Fibroblast of pulmonary artery (primary cell): ENCODE measurements at regions not wholly inside any gene's neighbourhood (a gene's known extent, or its start where the extent isn't known, plus 50 kb on each side); places are given as distances from the start of the nearest gene placed in this dataset.
A peak's percentile ranks its signal among the peaks of the same experiment; 100 is the strongest.

Experiments
- DNase-seq: peaks from one replicate; pipeline ENCODE4 v3.0.0-alpha.2; 2010; ENCODE audit warnings: low read depth
- H3K4me3 ChIP-seq: replicated peaks from 2 replicates; pipeline ENCODE4 v1.5.1; 2011; ENCODE audit warnings: low read depth, mild to moderate bottlenecking, control low read depth, low read length, moderate library complexity
- TF ChIP-seq, protein P1 (sequence below): IDR thresholded peaks from 2 replicates; pipeline ENCODE4 v1.5.1; 2011; ENCODE audit warnings: mild to moderate bottlenecking, control low read depth, low read length, inconsistent platforms; ENCODE audit errors: missing control alignments

GRCh38 chr20:50456452-50457324, 53.5 kb upstream of the PTPN1 start:
- H3K4me3 ChIP-seq = no peak overlapping the region
- TF ChIP-seq, protein P1, sequence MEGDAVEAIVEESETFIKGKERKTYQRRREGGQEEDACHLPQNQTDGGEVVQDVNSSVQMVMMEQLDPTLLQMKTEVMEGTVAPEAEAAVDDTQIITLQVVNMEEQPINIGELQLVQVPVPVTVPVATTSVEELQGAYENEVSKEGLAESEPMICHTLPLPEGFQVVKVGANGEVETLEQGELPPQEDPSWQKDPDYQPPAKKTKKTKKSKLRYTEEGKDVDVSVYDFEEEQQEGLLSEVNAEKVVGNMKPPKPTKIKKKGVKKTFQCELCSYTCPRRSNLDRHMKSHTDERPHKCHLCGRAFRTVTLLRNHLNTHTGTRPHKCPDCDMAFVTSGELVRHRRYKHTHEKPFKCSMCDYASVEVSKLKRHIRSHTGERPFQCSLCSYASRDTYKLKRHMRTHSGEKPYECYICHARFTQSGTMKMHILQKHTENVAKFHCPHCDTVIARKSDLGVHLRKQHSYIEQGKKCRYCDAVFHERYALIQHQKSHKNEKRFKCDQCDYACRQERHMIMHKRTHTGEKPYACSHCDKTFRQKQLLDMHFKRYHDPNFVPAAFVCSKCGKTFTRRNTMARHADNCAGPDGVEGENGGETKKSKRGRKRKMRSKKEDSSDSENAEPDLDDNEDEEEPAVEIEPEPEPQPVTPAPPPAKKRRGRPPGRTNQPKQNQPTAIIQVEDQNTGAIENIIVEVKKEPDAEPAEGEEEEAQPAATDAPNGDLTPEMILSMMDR = peak; percentile 18
- DNase-seq = no peak

- no peak for DNase-seq
- TF ChIP-seq, protein P1 = no peak
- H3K4me3 ChIP-seq = no peak overlapping the region
These were observed 50.9 kb upstream of the PTPN1 start for GRCh38 chr20:50459124-50459918.

DNA sequence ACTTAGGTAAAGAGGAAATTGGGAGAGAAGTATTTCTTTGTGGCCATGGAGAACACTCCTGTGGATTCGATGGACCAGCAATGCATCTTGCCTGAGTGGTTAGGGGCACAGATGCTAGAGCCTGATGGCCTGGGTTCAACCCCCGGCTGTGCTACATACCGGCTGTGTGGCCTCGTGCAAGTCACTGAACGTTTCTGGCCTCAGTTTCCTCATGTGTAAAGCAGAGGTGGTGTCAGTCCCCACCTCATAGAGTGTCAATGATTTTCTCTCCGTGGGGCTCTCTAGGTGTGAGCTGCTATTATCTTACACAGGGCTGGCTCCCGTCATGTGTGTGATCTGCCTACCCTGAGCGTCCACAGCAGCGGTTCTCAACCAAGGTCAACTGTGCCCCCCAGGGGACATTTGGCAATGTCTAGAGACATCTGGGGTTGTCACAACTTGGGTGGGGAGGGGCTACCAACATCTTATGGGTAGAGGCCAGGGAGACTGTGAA, 50.0 kb upstream of the PTPN1 start:
- H3K4me3 ChIP-seq = no peak overlapping the region
- TF ChIP-seq, protein P1 = no peak
- no peak for DNase-seq
